ENCODE measurements at regions not wholly inside any gene's neighbourhood (a gene's known extent, or its start where the extent isn't known, plus 50 kb on each side); places are given as distances from the start of the nearest gene placed in this dataset.

GRCh38 chr6:170113141-170113540 lies 177.7 kb downstream of the DLL1 start:
- DNase-seq (ENCODE audit: low spot score): no peak

GRCh38 chr6:170112583-170112860 lies 178.4 kb downstream of the DLL1 start:
- DNase-seq (ENCODE audit: low spot score): no peak

- no peak for DNase-seq (ENCODE audit: low spot score)
Measured at GRCh38 chr6:170111816-170112582, 178.9 kb downstream of the DLL1 start.

- no peak for DNase-seq (ENCODE audit: low spot score)
Measured at GRCh38 chr6:170111141-170111664, 179.7 kb downstream of the DLL1 start.

- DNase-seq (ENCODE audit: low spot score): no peak
Measured at GRCh38 chr6:170110201-170111140, 180.4 kb downstream of the DLL1 start.

GRCh38 chr6:170108890-170109587 lies 181.8 kb downstream of the DLL1 start:
- DNase-seq (ENCODE audit: low spot score): no peak

GRCh38 chr6:170108456-170108855 lies 182.4 kb downstream of the DLL1 start:
- no peak for DNase-seq (ENCODE audit: low spot score)

GRCh38 chr6:170107606-170108222 lies 183.2 kb downstream of the DLL1 start:
- no peak for DNase-seq (ENCODE audit: low spot score)

- DNase-seq (ENCODE audit: low spot score): no peak
Measured at GRCh38 chr6:170106906-170107525, 183.9 kb downstream of the DLL1 start.

- DNase-seq (ENCODE audit: low spot score): no peak
Measured at GRCh38 chr6:170102582-170103481, 188.0 kb downstream of the DLL1 start.

- no peak for DNase-seq (ENCODE audit: low spot score)
Measured at GRCh38 chr6:170102038-170102437, 188.8 kb downstream of the DLL1 start.

GRCh38 chr6:170101281-170102035 lies 189.4 kb downstream of the DLL1 start:
- no peak for DNase-seq (ENCODE audit: low spot score)

GRCh38 chr6:170100046-170100445 lies 190.8 kb downstream of the DLL1 start:
- DNase-seq (ENCODE audit: low spot score): no peak

GRCh38 chr6:170099387-170099786 lies 191.5 kb downstream of the DLL1 start:
- DNase-seq (ENCODE audit: low spot score): no peak

GRCh38 chr6:170098428-170099170 lies 192.3 kb downstream of the DLL1 start:
- DNase-seq (ENCODE audit: low spot score): no peak

- DNase-seq (ENCODE audit: low spot score): no peak
Measured at GRCh38 chr6:170097505-170098427, 193.1 kb downstream of the DLL1 start.

- no peak for DNase-seq (ENCODE audit: low spot score)
Measured at GRCh38 chr6:170096803-170097504, 193.9 kb downstream of the DLL1 start.
